Ramos (cell line): ENCODE measurements at regions not wholly inside any gene's neighbourhood (a gene's known extent, or its start where the extent isn't known, plus 50 kb on each side); places are given as distances from the start of the nearest gene placed in this dataset.

ENCODE experiments used
- in situ Hi-C: fragments of 300-500 bp; cut with MboI; formaldehyde crosslinking; loops from one replicate; pipeline ENCODE4 v1.14.3; 2022; ENCODE audit warnings: low sequenced_read_pairs; ENCODE audit not compliant: unreplicated experiment

DNA sequence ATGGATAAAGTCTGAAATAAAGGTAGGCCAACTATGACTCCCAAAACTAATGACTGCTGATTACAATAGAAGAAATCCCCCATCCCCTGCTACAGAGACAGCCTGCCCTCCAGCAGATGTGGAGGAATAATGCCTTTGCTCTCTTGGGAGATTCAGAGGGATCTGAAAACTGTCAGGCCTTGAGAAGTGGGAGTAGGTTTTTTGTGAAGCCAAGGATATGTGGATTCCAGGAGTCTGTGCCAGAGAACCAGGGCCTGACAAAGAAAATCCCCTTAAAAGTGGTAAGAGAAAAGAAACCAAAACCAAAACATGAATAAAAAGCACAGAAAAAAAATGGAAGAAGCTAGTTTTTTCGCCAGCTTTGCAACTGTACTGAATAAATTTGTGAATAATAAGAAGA is 397.6 kb downstream of the ZNF521 start:
- in situ Hi-C loops, result no loop called here

DNA sequence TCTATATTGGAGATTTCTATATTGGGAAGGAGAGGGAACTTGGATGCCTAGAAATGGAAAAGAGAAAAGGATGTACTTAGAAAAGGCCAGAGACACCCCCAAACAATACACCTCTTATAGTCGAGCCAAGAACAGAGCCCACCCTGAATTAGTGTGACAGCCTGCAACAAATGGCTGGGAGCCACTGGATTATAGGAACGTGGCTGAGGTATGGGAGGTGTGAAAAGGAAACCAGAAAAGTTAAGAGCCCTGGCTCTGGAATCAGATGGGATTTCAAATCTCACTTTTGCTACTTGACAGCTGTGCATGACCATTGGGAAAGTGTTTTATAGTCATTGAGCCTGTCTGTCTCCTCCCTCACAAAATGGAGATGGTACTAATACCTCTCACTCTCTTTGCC is 394.0 kb downstream of the ZNF521 start:
- in situ Hi-C loops, result no loop called here

DNA sequence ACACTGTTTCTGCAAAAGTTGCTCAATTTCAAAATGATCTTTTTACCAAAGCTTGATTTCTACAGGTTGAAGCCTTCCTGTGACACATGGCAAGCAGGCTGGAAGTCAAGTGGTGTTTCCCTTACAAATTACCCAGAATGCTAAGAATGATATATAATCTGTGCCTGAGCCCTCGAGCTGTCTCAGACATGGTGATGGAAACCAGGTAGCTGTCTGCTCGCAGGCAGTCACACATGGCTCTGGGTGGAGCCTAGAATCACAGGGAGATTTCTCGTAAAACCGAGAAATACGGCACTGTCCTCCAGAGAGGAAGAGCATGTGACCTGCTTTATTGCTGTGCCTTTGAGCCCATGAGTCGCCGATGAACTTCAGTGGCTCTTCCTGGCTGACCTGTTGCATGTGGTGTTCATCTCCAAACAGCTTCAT is 392.9 kb downstream of the ZNF521 start:
- in situ Hi-C loops, result no loop called here

DNA sequence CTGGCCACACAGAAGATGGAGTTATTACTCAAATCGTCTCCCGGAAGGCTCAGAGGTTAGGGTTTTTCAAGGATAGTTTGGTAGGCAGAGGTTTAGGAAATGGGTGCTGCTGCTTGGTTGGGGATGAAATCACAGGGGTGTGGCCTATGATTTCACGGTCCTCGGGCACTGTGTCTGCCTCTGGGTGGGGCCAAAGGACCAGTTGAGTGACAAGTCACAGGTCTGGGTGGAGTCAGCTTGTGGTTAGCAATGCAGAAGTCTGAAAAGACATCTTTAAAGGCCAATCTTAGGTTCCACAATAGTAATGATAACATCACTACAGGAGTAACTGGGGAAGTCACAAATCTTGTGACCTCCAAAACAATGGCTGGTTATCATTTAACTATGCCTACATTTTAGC is 387.8 kb downstream of the ZNF521 start:
- in situ Hi-C loops, result no loop called here

DNA sequence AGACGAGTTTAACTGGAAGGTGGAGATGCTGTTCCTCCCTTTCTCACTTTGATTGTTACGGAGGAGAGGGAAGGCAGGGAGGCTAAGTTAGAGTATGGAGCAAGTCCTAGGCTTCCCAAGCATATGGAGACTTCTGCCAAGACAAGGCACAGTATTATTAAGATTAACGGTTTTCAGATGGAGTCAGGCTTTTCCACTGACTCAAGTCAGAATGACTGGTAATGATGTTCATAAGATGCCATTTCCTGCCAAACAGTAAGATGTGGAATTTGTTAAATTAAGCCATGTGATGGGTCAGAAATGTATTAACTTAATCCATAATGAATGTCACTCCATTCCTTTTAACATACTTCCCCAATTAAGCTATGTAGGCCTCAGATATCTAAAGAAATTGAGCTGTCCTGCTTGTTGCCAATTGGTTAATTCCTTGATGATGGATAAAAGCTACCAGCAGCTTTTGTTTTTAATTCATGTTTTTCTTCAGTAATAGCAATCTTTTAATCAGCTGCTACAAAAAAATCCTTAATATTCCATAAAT is 383.7 kb downstream of the ZNF521 start:
- in situ Hi-C loops, result no loop called here

DNA sequence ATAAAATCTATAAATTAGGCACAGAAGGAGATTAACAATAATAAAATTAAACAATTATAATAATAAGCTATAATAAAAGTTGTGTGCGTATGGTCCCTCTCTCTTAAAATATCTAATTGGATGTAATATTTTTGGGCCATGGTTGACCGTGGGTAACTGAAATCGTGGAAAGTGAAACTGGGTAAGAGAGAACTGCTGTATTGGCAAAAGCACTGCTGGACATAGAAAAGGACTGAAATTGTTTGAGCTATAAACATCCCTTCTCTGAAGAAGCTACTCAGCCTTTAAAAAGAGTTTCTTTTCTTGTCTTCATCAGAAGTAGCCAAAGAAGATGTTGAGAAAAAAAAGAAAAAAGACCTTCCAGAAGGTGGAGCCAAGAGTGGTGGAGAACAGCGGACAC is 379.4 kb downstream of the ZNF521 start:
- in situ Hi-C loops, result no loop called here

DNA sequence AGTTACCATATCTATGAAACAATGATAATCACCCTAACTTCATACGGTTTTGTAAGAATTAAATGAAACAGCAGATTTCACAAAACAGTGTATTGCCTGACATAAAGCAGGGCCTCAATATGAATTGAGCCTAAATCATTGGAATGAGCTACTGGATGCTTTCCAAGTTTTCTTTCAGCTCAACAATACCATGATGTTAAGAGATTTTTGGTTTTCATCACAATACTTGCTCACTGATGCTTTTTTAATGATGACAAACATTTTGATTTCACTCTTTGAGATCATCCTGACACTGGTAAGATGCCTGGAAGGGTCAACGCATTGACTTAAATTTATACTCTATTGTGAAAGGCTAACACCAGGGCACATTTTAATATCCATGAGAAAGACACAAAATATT is 377.5 kb downstream of the ZNF521 start:
- in situ Hi-C loops, result no loop called here

DNA sequence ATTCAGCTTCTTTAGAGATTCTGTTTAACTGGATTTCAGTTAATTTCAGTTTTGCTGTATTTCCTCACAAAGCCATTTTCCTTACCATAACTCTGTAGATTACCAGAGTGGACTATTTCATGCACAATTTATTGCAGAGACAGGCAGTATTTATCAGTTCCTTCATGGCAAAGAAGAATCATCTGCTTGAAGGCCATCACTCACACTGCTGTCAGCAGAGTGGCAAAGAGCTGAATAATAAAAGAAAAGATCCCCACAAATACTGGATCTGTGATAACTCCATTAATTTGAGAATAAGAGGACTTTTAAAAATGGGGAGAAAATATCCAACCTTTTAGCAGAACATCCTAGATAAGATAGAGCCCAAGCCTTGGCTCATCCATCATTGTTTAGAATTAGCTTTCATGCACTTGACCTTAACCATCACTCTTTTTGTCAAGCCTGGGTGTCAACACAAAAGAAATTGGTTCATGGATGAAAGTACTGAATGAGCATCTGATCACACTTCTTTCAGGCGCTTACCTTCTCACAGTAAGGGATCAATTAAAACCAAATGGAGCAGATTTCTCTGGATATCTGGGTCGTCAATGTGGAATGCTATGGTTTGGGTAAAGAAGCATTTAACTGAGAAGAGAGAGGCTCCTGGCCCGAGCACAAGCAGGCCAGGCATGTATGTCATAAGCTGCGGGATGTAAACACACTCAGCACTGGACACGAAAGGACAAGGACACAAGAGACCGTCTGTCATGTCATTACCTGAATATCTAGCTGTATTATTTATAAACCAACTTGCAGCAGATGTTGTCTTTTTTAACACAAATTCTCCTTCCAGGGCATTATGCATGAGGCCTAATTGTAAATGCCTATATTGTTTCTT is 376.2 kb downstream of the ZNF521 start:
- in situ Hi-C loops, result no loop called here

DNA sequence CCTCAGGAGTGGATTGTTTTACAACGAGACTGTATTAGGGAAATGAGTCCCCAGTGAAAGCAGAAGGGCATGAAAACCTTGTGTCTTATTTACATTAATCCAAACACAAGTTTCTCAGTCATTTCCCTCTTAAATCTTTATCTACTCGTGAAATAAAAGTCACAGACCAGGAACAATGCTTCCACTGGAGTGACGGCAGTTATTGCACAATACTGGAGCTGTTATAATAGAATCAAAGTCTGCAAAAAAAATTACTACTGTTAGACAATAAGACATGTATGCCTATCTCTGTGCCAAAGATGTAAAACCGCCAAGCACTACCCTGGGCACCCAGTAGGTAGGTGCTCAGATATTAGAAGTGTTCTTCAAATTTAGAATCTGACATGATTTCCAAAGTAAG is 375.5 kb downstream of the ZNF521 start:
- in situ Hi-C loops, result no loop called here

DNA sequence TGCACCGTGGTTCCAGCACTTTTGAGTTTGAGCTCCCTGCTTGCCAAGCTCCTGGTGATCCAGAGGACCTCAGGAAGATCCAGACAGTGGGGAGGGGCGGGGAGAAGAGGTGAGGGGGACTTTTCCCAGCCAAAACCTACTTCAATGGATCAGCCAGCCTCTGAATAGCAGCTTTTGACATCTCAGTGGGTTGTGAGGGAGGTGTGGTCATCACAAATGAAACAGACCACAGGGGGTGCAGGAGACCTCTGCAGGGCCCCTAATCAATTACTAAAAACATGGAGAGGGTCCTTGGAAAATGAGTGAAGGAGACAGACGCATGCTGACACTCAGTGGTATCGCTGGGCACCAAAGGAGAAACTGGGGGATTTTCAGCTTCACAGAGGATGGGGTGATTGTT is 372.7 kb downstream of the ZNF521 start:
- in situ Hi-C loops, result no loop called here

DNA sequence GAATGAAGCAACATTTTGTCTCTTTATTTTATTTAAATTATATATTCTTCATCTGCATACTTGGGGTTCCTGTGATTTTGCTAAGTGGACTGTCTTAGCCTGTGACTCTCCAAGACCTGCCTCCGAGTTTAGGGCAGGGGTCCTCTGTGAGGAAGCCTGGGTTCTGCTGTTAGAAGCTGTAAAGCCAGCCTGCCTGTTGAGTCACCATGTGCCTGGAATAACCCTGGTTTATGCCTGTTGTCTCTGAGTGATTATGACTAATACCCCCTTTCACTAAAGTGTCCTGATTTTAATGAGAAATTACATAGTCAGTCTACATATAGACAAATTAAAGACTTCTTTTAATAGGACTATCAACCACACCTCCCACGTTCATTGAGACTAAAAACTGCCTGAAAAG is 369.1 kb downstream of the ZNF521 start:
- in situ Hi-C loops, result no loop called here

DNA sequence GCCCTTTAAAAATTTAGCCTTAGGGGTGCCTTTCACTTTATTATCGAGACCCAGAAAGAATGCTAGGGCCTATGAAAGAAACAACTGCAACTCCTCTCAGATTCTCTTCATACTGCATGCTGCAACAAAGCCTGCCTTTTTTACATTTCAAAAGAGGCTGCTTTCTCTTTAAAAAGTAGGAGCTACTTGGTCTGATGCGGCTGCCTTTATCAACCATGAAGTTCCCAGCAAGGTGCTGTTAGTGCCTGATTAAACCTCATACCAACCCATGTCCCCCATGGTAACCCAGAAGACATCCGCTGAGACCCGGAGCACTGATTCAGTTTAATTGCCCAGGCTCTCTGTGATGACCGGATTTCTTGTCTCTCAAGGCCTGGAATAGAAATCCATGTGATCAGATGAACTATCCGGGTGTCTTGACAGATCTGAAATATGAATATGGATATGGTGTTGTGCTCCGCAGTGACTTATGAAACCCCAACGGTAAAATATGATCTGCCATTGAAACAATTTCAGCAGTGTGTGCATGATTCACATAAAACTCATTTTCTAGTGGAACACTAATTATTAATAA is 368.3 kb downstream of the ZNF521 start:
- in situ Hi-C loops, result no loop called here

DNA sequence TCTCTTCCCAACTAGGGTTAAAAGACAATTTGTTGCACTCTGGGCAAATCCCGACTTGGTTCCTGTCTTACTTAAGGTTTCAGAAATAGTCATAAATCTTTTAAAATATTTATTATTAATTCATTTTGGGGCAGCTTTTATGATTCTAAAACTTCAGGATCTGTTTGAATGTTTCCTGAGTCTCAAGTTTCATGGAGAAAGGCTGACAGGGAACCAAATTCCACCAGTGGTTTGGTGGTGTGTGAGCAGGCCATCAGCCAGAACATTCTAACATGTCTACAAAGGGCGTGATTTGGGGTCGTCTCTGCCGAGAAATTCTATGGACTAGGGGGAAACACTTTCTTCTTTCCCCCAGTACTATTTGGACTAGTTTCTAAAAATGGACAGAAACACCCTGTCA is 366.4 kb downstream of the ZNF521 start:
- in situ Hi-C loops, result no loop called here

DNA sequence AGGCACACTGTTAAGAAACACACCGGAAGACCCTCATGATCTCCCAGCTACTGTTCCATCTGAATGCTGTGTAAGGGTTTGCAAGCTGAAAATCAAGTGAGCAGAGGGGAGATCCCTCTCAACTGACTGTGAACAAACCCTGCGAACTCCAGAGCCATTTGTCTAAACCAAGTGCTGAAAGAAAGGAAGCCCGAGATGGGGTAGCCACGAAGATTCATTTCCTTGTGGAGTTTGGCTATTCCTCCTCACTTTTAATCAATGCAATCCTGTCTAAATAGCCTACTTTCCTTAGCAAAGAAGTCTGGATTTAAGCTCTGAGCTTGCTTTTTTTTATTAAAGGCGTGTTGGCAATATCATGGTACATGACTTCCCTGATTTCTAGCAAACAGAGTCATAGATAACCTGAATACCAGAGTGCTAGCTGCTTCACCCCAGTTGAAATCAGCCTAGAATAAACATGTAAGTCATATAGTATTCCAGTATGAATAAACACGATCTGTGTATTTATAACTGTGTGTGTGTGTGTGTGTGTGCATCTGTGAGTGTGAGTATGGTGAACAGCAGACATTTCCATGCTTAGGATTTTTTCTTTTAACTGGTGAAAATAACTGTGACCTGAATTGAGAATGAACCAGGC is 365.2 kb downstream of the ZNF521 start:
- in situ Hi-C loops, result no loop called here

DNA sequence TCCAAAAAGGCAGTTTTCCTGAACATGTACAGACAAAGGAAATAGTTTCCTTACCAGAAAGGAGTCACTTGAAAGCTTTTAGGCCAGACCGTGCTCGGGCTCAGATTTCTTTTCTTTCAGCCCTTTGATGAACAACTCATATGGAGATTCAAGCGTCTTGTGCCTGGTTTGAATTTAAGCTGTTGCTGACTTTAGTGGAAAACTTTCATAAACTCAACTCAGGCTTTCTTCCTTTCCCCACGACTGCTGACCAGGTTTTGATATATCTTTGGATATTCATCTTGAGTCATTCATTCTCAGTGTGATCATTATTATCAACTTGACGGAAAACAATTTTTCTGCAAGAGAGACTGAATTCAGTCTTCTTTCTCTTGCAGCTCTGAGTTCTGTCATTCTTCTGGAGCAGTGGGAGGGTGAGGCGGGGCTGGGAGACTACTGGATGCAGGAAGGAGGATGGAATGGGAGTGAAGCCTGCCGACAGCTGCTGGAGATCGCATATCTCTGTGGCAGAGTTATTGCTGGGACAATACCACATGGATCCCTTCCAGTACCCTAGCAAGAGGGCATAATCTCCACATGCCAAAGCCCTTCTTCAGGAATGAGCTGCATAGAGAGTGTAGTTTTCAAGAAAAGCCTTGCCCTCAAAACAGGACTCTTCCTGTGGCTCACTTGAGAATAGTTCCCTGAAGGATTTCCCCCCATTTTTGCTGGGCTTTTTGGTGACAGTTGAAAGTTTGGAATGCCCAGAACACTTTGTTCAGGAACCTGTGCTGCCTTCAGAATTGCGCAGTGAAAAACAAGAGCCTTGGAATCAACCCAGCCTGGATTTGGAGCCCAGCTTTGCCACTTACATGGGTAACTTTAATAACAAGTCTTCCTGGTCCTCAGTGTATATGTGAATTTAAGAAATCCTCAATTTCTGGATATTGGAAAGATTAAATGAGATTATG is 364.4 kb downstream of the ZNF521 start:
- in situ Hi-C loops, result no loop called here

DNA sequence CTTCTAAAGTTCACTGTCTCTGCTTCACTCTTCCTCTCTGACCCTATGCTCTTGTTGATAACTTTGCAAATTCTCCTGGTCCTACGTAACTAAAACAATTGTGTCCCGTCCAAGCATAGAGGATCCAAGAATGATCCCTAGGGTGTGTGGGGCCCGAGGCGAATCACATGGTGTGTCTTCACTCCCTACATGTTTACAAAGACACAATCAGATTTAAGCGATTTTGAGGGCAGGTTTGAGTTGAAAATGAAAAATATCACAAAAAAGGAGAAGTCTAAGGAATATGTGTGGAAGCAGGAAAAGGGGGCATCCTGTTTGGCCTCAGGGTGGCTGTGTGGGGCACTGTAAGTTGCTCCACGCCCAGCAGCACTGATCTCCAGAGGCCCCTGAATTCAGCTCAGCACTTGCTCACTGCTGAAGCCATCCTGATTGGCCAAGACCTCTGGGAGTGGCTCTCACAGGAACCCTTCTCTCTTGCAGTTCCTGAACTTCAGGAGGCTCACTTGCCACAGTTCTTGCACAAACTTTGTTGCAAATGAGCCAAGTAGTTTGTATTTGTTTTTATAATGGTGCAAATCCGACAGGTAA is 363.6 kb downstream of the ZNF521 start:
- in situ Hi-C loops, result no loop called here

DNA sequence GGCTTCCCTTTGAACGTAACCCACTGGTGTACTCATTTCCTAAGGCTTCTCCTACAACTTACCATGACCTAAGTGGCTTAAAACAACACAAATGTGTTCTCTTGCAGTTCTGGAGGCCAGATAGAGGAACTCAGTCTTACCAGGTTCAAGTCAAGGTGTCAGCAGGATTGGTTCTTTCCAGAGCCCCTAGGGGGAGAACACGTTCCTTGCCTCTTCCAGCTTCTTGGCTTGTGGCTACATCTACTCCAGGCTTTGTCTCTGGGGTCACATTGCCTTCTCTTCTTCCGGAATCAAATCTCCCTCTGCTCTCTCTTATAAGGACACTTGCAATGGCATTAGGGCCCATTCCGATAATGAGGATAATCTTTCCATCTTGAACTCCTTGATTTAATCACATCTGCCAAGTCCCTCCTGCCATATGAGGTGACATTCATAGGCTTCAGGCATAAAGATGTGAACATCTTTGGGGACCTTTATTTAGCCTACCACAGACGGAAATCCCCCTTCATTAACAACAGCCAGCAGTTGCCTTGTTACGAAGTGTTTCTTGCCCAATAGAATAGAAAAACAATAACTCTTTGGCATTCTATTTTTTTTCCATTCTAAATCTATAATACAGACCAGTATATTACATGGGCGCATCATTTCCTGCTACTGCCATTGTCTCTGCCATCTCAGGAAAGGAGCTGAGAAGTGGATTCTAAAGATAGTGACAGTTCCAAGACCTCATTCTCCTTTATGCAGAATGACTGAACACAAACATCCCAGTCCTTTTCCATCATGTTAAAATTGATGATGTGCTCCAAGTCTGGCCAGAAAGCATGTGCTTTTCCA is 362.0 kb downstream of the ZNF521 start:
- in situ Hi-C loops, result no loop called here

DNA sequence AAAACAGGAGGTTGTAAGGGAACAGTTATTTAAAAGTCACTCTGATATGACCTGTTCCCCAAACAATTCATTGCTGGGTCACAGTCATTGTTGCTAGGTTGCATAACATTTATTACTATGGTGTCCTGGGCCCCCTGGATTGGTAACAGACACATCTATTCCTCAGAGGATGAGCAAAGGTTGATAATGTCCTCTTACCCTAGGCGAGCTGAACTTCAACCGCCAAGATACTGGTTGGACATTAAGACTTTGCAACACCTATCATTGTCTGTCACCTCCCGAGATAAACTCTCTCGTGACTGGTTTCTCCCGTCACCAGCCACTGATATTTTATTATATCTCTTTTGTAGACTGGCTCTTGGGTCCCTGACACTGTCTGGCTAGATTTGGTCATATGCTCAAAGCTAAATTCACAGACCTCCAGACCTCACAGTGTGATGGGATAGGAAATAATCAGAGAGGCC is 361.3 kb downstream of the ZNF521 start:
- in situ Hi-C loops, result no loop called here
